H1 (cell line): ENCODE measurements at regions not wholly inside any gene's neighbourhood (a gene's known extent, or its start where the extent isn't known, plus 50 kb on each side); places are given as distances from the start of the nearest gene placed in this dataset.

Experiments used
- CTCF ChIA-PET: fragments of 300-600 bp; sonication (Branson Sonifier 250); formaldehyde crosslinking; loops from one replicate; lab custom pipeline; 2021; ENCODE audit not compliant: partially characterized antibody; lab: Charles Lee
- POLR2A ChIA-PET: fragments of 300-600 bp; sonication (Branson Sonifier 250); formaldehyde crosslinking; loops from one replicate; lab custom pipeline; 2021; ENCODE audit warnings: inconsistent platforms; ENCODE audit not compliant: partially characterized antibody; lab: Charles Lee
- DNase-seq, 2 experiments: peaks; one replicate each; pipeline versions ENCODE4 v3.0.0 to v3.0.0-alpha.2; 2010 to 2022; ENCODE audit warnings: low spot score in 2 of 2, low read depth in 1 of 2, mixed read lengths in 1 of 2
- FAIRE-seq: peaks from 2 replicates; lab custom pipeline; 2011; peaks lifted over from hg19 to GRCh38; lab: Jason Lieb, UNC
- H2AFZ ChIP-seq: 2 replicates; pipeline ENCODE4 v1.8.1; 2012; ENCODE audit warnings: low read length, inconsistent platforms
- H2AK5ac ChIP-seq: 2 replicates; pipeline ENCODE4 v1.6.1; 2013; ENCODE audit warnings: low read depth, low read length
- H2BK120ac ChIP-seq: replicated peaks from 2 replicates; pipeline ENCODE3; 2013; ENCODE audit warnings: low read depth, low read length, inconsistent platforms
- H2BK12ac ChIP-seq: 2 replicates; pipeline ENCODE4 v1.6.1; 2013; ENCODE audit warnings: low read depth, low read length
- H2BK15ac ChIP-seq: 2 replicates; pipeline ENCODE4 v1.6.1; 2013; ENCODE audit warnings: low read length
- H2BK20ac ChIP-seq: 2 replicates; pipeline ENCODE4 v1.6.1; 2013; ENCODE audit warnings: low read length
- H2BK5ac ChIP-seq: 2 replicates; pipeline ENCODE4 v1.6.1; 2013; ENCODE audit warnings: low read depth, low read length
- H3K14ac ChIP-seq: 2 replicates; pipeline ENCODE4 v1.6.1; 2013; ENCODE audit warnings: inconsistent platforms; ENCODE audit not compliant: insufficient read length
- H3K18ac ChIP-seq: 2 replicates; pipeline ENCODE4 v1.6.1; 2013; ENCODE audit warnings: low read length; ENCODE audit errors: extremely low read depth
- H3K23ac ChIP-seq: 2 replicates; pipeline ENCODE4 v1.6.1; 2013; ENCODE audit warnings: inconsistent platforms; ENCODE audit not compliant: insufficient read length
- H3K23me2 ChIP-seq: 2 replicates; pipeline ENCODE4 v1.6.1; 2013; ENCODE audit warnings: low read depth, low read length
- H3K27ac ChIP-seq: 2 replicates; pipeline ENCODE4 v1.6.1; 2011; ENCODE audit warnings: low read depth, low read length, inconsistent platforms
- H3K27me3 ChIP-seq, 4 experiments: replicated peaks in 1 of 4; 1 replicate in 1 of 4; 2 replicates in 3 of 4; pipeline versions ENCODE4 v1.6.1 to v1.8.1; 2011 to 2013; ENCODE audit warnings: low read length in 3 of 4, mild to moderate bottlenecking in 3 of 4, inconsistent platforms in 2 of 4, mixed read lengths in 2 of 4, moderate library complexity in 1 of 4; ENCODE audit not compliant: control insufficient read depth in 3 of 4, insufficient read depth in 3 of 4; ENCODE audit errors: extremely low read depth in 1 of 4
- H3K36me3 ChIP-seq, 4 experiments: 2 replicates each; pipeline versions ENCODE4 v1.6.1 to v1.8.1; 2011 to 2013; ENCODE audit warnings: mild to moderate bottlenecking in 4 of 4, low read length in 3 of 4, moderate library complexity in 2 of 4, control low read depth in 1 of 4, inconsistent platforms in 1 of 4; ENCODE audit not compliant: insufficient read depth in 4 of 4, control insufficient read depth in 2 of 4
- H3K4ac ChIP-seq: replicated peaks from 2 replicates; pipeline ENCODE3; 2013; ENCODE audit warnings: low read length, low read depth, mixed read lengths, inconsistent platforms; ENCODE audit not compliant: insufficient read length
- H3K4me1 ChIP-seq, 4 experiments: replicated peaks in 1 of 4; 1 replicate in 1 of 4; 2 replicates in 3 of 4; pipeline versions ENCODE4 v1.6.1 to v1.8.1; 2011 to 2013; ENCODE audit warnings: low read length in 3 of 4, inconsistent platforms in 2 of 4, mixed read lengths in 1 of 4; ENCODE audit not compliant: insufficient read depth in 4 of 4, control insufficient read depth in 3 of 4
- H3K4me2 ChIP-seq, 2 experiments: 2 replicates each; pipeline versions ENCODE4 v1.6.1 to v1.8.1; 2011 to 2013; ENCODE audit warnings: low read depth in 2 of 2, low read length in 2 of 2, control low read depth in 1 of 2, inconsistent platforms in 1 of 2, mild to moderate bottlenecking in 1 of 2; ENCODE audit not compliant: insufficient read depth in 1 of 2
- H3K4me3 ChIP-seq, 4 experiments: fragments of 200-600, 300-600 bp in 1 of 4; sonication (generic), shearing (Covaris generic), sonication (Bioruptor Twin) in 1 of 4; 2 replicates each; pipeline versions ENCODE4 v1.5.1 to v1.8.1; 2011 to 2016; ENCODE audit warnings: low read length in 4 of 4, low read depth in 3 of 4, control low read depth in 2 of 4, inconsistent platforms in 2 of 4, mild to moderate bottlenecking in 2 of 4, mixed read lengths in 1 of 4, moderate library complexity in 1 of 4; ENCODE audit not compliant: insufficient read depth in 2 of 4; ENCODE audit errors: extremely low read depth in 1 of 4
- H3K56ac ChIP-seq: replicated peaks from 2 replicates; pipeline ENCODE3; 2013; ENCODE audit warnings: low read depth, mild to moderate bottlenecking, mixed read lengths, low read length, inconsistent platforms; ENCODE audit not compliant: insufficient read length
- H3K79me1 ChIP-seq: 2 replicates; pipeline ENCODE4 v1.6.1; 2013; ENCODE audit warnings: low read depth, low read length, control low read depth
- H3K79me2 ChIP-seq, 2 experiments: 2 replicates each; pipeline versions ENCODE4 v1.6.1 to v1.8.1; 2012 to 2013; ENCODE audit warnings: low read length in 2 of 2, mild to moderate bottlenecking in 2 of 2, inconsistent platforms in 1 of 2; ENCODE audit not compliant: insufficient read depth in 2 of 2, control insufficient read depth in 1 of 2
- H3K9ac ChIP-seq, 4 experiments: replicated peaks in 1 of 4; 1 replicate in 1 of 4; 2 replicates in 3 of 4; pipeline versions ENCODE4 v1.6.1 to v1.8.1; 2011 to 2013; ENCODE audit warnings: low read depth in 3 of 4, low read length in 3 of 4, control low read depth in 2 of 4, mild to moderate bottlenecking in 2 of 4, moderate library complexity in 2 of 4, inconsistent platforms in 1 of 4; ENCODE audit errors: extremely low read depth in 1 of 4
- H3K9me3 ChIP-seq, 2 experiments: 2 replicates each; pipeline versions ENCODE4 v1.6.1 to v1.8.1; 2012 to 2013; ENCODE audit warnings: mild to moderate bottlenecking in 2 of 2, moderate library complexity in 2 of 2, control low read depth in 1 of 2, inconsistent platforms in 1 of 2, low read depth in 1 of 2, low read length in 1 of 2, mixed read lengths in 1 of 2; ENCODE audit not compliant: insufficient read depth in 2 of 2
- H4K20me1 ChIP-seq, 2 experiments: replicated peaks in 1 of 2; 2 replicates each; pipeline versions ENCODE3 to v1.8.1; 2011 to 2013; ENCODE audit warnings: inconsistent platforms in 2 of 2, low read length in 2 of 2, mild to moderate bottlenecking in 1 of 2; ENCODE audit not compliant: insufficient read depth in 2 of 2, control insufficient read depth in 1 of 2
- H4K5ac ChIP-seq: 2 replicates; pipeline ENCODE4 v1.6.1; 2013; ENCODE audit warnings: low read length, low read depth, mixed read lengths, inconsistent platforms; ENCODE audit not compliant: insufficient read length
- H4K8ac ChIP-seq: 2 replicates; pipeline ENCODE4 v1.8.0; 2013; ENCODE audit warnings: mild to moderate bottlenecking, moderate library complexity, low read length, inconsistent platforms; ENCODE audit not compliant: insufficient read depth; ENCODE audit errors: extremely low read depth
- H4K91ac ChIP-seq: replicated peaks from 2 replicates; pipeline ENCODE3; 2013; ENCODE audit warnings: low read length, mixed read lengths, inconsistent platforms; ENCODE audit not compliant: insufficient read length
- ATF3 ChIP-seq: IDR thresholded peaks from 2 replicates; pipeline ENCODE4 v1.6.1; 2011; ENCODE audit warnings: low read depth, mild to moderate bottlenecking, low read length; ENCODE audit not compliant: insufficient read depth
- EZH2 ChIP-seq: fragments of 200-600 bp; sonication (generic); IDR thresholded peaks from 2 replicates; pipeline ENCODE4 v1.7.1; 2012; ENCODE audit warnings: low read depth, mild to moderate bottlenecking, moderate library complexity, low read length, inconsistent platforms; ENCODE audit not compliant: severe bottlenecking
- GABPA ChIP-seq: IDR thresholded peaks from 2 replicates; pipeline ENCODE4 v1.6.1; 2011; ENCODE audit warnings: mild to moderate bottlenecking, low read length, moderate library complexity, borderline replicate concordance; ENCODE audit not compliant: insufficient read depth
- MAFK ChIP-seq: IDR thresholded peaks from 2 replicates; pipeline ENCODE4 v1.6.1; 2012; ENCODE audit warnings: low read depth, mild to moderate bottlenecking, improper control_type of control experiment, low read length
- RFX5 ChIP-seq: IDR thresholded peaks from 2 replicates; pipeline ENCODE4 v1.6.1; 2011; ENCODE audit warnings: low read depth, low read length, improper control_type of control experiment, borderline replicate concordance
- SP1 ChIP-seq: IDR thresholded peaks from 2 replicates; pipeline ENCODE4 v1.6.1; 2011; ENCODE audit warnings: low read depth, low read length
- SRF ChIP-seq: IDR thresholded peaks from 2 replicates; pipeline ENCODE4 v1.6.1; 2011; ENCODE audit warnings: mild to moderate bottlenecking, low read depth, low read length, moderate library complexity
- WGBS, 2 experiments: shearing (Covaris generic) in 1 of 2; methylation state at CpG; one replicate each; pipeline versions ENCODE4 v1.1.6 to v1.1.7; 2013 to 2015; ENCODE audit warnings: low lambda C conversion rate in 2 of 2, mixed read lengths in 2 of 2, inconsistent platforms in 1 of 2, low coverage in 1 of 2, missing lambda C conversion rate in 1 of 2; ENCODE audit not compliant: insufficient replicate concordance in 2 of 2, insufficient coverage in 1 of 2, insufficient read length in 1 of 2; ENCODE audit errors: extremely low coverage in 1 of 2, missing lambda C conversion rate in 1 of 2; 5-methylcytosine and 5-hydroxymethylcytosine counted together
- TF ChIP-seq, protein P1 (sequence below): IDR thresholded peaks from 2 replicates; pipeline ENCODE4 v1.6.1; 2012; ENCODE audit warnings: inconsistent platforms

DNA sequence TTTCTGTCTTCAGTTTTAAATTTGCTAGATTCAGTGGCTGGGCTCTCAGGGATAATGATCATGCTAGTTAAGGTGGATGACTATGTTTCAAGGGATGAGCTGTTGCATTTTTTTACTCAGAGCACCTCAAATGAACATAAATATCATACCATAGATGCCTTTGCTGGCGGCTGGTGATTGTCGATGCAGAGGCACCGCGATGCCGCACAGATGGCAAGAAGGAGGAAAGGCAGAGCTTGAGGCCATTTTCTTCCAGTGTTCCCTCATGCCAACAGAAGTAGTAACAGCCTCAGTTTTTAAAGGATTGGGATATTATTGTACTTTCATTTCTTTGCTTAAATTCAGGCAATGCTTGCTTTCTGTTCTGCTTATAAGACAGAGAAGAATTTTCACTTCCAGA lies 654.7 kb upstream of the IGFBP7 start:
- ChIA-PET POLR2A (no interaction called here), CTCF (interaction anchor here (1.0 kb wide), 1 partner anchor 338 kb away, joined by 4 read pairs; no protein-coding TSS in a partner anchor)
- Histone ChIP-seq H3K27me3 (no peaks in the 10 kb centered on the region), H2AK5ac (no peak overlapping the region), H3K14ac (no peak overlapping the region), H3K9ac (no peak overlapping the region), H3K9me3 (no peaks in the 10 kb centered on the region), H3K23me2 (no peaks in the 10 kb centered on the region), H3K36me3 (no peaks in the 10 kb centered on the region), H3K4me1 (no peaks in the 10 kb centered on the region), H4K20me1 (no peaks in the 10 kb centered on the region), H3K4me2 (no peak overlapping the region), H3K23ac (no peak overlapping the region), H3K56ac (no peak overlapping the region), H2BK120ac (no peak overlapping the region), H3K27ac (no peak overlapping the region), H2BK20ac (no peak overlapping the region), H2AFZ (peak overlapping the region; percentile 40; the same call in 1 of the 2 replicates), H4K8ac (no peak overlapping the region), H3K4me3 (no peak overlapping the region), H2BK5ac (no peak overlapping the region), H3K4ac (no peak overlapping the region), H3K79me1 (no peaks in the 10 kb centered on the region), H2BK12ac (no peak overlapping the region), H2BK15ac (no peak overlapping the region), H4K5ac (no peak overlapping the region), H3K79me2 (no peaks in the 10 kb centered on the region), H3K18ac (no peak overlapping the region), H4K91ac (no peak overlapping the region)
- no peak for TF ChIP-seq ATF3
- no peak for TF ChIP-seq MAFK
- TF ChIP-seq, protein P1, sequence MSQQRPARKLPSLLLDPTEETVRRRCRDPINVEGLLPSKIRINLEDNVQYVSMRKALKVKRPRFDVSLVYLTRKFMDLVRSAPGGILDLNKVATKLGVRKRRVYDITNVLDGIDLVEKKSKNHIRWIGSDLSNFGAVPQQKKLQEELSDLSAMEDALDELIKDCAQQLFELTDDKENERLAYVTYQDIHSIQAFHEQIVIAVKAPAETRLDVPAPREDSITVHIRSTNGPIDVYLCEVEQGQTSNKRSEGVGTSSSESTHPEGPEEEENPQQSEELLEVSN: no peak
- TF ChIP-seq SRF: no peak
- TF ChIP-seq GABPA: no peak
- no peak for TF ChIP-seq EZH2
- TF ChIP-seq RFX5: no peak
- no peak for TF ChIP-seq SP1
- FAIRE-seq: no peak
- DNase-seq: no peak
- WGBS, 2 experiments: 92% methylated on average over 5 of the region's 5 CpGs; no CpG with 5 or more reads in 1 of the 2 experiments
